ENCODE measurements at regions not wholly inside any gene's neighbourhood (a gene's known extent, or its start where the extent isn't known, plus 50 kb on each side); places are given as distances from the start of the nearest gene placed in this dataset.

- no peak overlapping the region for H3K4me3 ChIP-seq (ENCODE audit: low read depth, low read length)
- no peak for DNase-seq (ENCODE audit: low read depth)
- TF ChIP-seq CTCF (IDR thresholded peaks at IDR 0.05; ENCODE audit: low read depth, low read length, missing control alignments): no peak
Observed at GRCh38 chr2:343355-343754, 55.5 kb upstream of the ALKAL2 start.

GRCh38 chr2:341912-342311, 54.0 kb upstream of the ALKAL2 start:
- DNase-seq (ENCODE audit: low read depth): no peak
- no peak for TF ChIP-seq CTCF (IDR thresholded peaks at IDR 0.05; ENCODE audit: low read depth, low read length, missing control alignments)
- H3K4me3 ChIP-seq (ENCODE audit: low read depth, low read length): no peak overlapping the region

GRCh38 chr2:341017-341542, 53.2 kb upstream of the ALKAL2 start:
- TF ChIP-seq CTCF (IDR thresholded peaks at IDR 0.05; ENCODE audit: low read depth, low read length, missing control alignments): no peak

More at GRCh38 chr2:341017-341542, 53.2 kb upstream of the ALKAL2 start:
- no peak for DNase-seq (ENCODE audit: low read depth)
- H3K4me3 ChIP-seq (ENCODE audit: low read depth, low read length): no peak overlapping the region

Data from GM12864 (cell line).